Transverse colon (tissue), 4 donors: ENCODE measurements at regions not wholly inside any gene's neighbourhood (a gene's known extent, or its start where the extent isn't known, plus 50 kb on each side); places are given as distances from the start of the nearest gene placed in this dataset.

Experiments
- DNase-seq: peaks from one replicate; pipeline ENCODE4 v3.0.0-alpha.2; 2019
- H3K27ac ChIP-seq, 4 donors: fragments of 200-600 bp; sonication (generic); 2 replicates each; pipeline ENCODE4 v1.5.1; 2016 to 2018; ENCODE audit warnings: inconsistent platforms in 4 of 4
- H3K27me3 ChIP-seq: fragments of 200-600 bp; sonication (generic); 2 replicates; pipeline ENCODE4 v1.5.1; 2017; ENCODE audit warnings: inconsistent platforms
- H3K36me3 ChIP-seq, 4 donors: fragments of 200-600 bp; sonication (generic); 2 replicates each; pipeline ENCODE4 v1.5.1; 2017 to 2019; ENCODE audit warnings: inconsistent platforms in 4 of 4
- H3K4me1 ChIP-seq, 4 donors: fragments of 200-600 bp; sonication (generic); 2 replicates each; pipeline ENCODE4 v1.5.1; 2017 to 2020; ENCODE audit warnings: inconsistent platforms in 4 of 4
- H3K4me3 ChIP-seq, 4 donors: fragments of 200-600 bp; sonication (generic); 1 replicate in 1 of 4; 2 replicates in 3 of 4; pipeline versions ENCODE4 v1.5.1 to v1.6.1; 2017 to 2019; ENCODE audit warnings: inconsistent platforms in 4 of 4
- H3K9me3 ChIP-seq, 2 donors: fragments of 200-600 bp; sonication (generic); 2 replicates each; pipeline ENCODE4 v1.5.1; 2017 to 2019; ENCODE audit warnings: inconsistent platforms in 2 of 2
- EP300 ChIP-seq: sonication (generic); formaldehyde crosslinking; IDR thresholded peaks from one replicate; pipeline ENCODE4 v1.6.1; 2017; ENCODE audit warnings: antibody characterized with exemption, low read depth
- POLR2A ChIP-seq: fragments of 450-650 bp; IDR thresholded peaks from one replicate; pipeline ENCODE4 v1.6.1; 2016; ENCODE audit warnings: antibody characterized with exemption, mild to moderate bottlenecking, moderate library complexity
- POLR2AphosphoS5 ChIP-seq, 3 donors: sonication (generic); formaldehyde crosslinking; IDR thresholded peaks; one replicate each; pipeline ENCODE4 v1.6.1; 2016; ENCODE audit warnings: antibody characterized with exemption in 3 of 3
- WGBS, 2 donors: methylation state at CpG; one replicate each; pipeline ENCODE4 v1.1.5; 2018; ENCODE audit warnings: low coverage in 1 of 2; 5-methylcytosine and 5-hydroxymethylcytosine counted together
- in situ Hi-C, 4 donors: fragments of 200-750 bp; cut with MboI; loops; one replicate each; pipeline versions ENCODE4 v1.15.0 to v1.15.1; 2017; ENCODE audit warnings: low sequenced_read_pairs in 3 of 4, low pct_ligation_motif_present in 1 of 4, low pct_unique_long_range_greater_than_20kb in 1 of 4
- intact Hi-C: fragments of 100-400 bp; cut with DNase I; formaldehyde crosslinking; loops from one replicate; pipeline ENCODE4 v1.15.1; 2023; ENCODE audit warnings: low total_unique reads
- TF ChIP-seq, protein P1 (sequence below), 5 experiments: fragments of 200-600 bp in 3 of 5; fragments of 450-650 bp in 2 of 5; sonication (generic) in 3 of 5; IDR thresholded peaks; 1 replicate in 2 of 5; 2 replicates in 3 of 5; pipeline ENCODE4 v1.5.1; 2016 to 2017; ENCODE audit warnings: antibody characterized with exemption in 5 of 5, inconsistent platforms in 3 of 5, mild to moderate bottlenecking in 2 of 5, moderate library complexity in 1 of 5

GRCh38 chr7:88490161-88490560 is 183.5 kb upstream of the STEAP4 start:
- H3K4me1 ChIP-seq: no peaks in the 10 kb centered on the region
- intact Hi-C loops (no loop called here), in situ Hi-C loops (no loop called here)

DNA sequence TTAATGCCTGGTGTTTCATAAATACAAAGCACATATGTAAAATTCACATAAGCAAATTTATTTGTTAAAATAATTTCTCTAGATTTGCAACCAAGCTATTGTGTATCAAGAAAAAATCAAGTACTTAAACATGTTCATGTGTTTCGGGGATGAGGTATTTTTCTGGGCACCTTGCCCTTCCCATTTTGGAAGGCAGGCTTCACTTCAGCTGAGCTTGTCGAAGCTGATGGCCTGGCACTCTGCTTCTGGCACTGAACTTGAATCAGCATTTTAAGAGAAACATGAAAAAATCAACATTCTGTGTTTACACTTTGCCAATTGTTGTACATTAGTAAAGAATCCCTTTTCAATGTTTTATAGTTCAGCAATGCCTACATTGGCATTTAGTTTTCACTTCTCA is 179.1 kb upstream of the STEAP4 start:
- DNase-seq: no peak
- intact Hi-C loops (no loop called here), in situ Hi-C loops (no loop called here)
- Histone ChIP-seq H3K27ac (no peak overlapping the region), H3K27me3 (no peaks in the 10 kb centered on the region), H3K9me3 (no peaks in the 10 kb centered on the region), H3K4me1 (peaks cover 0 to 1% (median 0%) of the 10 kb centered on the region in 4 donors), H3K36me3 (no peaks in the 10 kb centered on the region), H3K4me3 (no peak overlapping the region)
- 75 to 83% methylated on average over 2 of the region's 2 CpGs for WGBS, 2 donors
- TF ChIP-seq EP300: no peak
- TF ChIP-seq, protein P1, sequence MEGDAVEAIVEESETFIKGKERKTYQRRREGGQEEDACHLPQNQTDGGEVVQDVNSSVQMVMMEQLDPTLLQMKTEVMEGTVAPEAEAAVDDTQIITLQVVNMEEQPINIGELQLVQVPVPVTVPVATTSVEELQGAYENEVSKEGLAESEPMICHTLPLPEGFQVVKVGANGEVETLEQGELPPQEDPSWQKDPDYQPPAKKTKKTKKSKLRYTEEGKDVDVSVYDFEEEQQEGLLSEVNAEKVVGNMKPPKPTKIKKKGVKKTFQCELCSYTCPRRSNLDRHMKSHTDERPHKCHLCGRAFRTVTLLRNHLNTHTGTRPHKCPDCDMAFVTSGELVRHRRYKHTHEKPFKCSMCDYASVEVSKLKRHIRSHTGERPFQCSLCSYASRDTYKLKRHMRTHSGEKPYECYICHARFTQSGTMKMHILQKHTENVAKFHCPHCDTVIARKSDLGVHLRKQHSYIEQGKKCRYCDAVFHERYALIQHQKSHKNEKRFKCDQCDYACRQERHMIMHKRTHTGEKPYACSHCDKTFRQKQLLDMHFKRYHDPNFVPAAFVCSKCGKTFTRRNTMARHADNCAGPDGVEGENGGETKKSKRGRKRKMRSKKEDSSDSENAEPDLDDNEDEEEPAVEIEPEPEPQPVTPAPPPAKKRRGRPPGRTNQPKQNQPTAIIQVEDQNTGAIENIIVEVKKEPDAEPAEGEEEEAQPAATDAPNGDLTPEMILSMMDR (IDR thresholded peaks at IDR 0.05): no peak

More at GRCh38 chr7:88490161-88490560, 183.5 kb upstream of the STEAP4 start:
- H3K27ac ChIP-seq: no peak overlapping the region
- TF ChIP-seq POLR2A: no peak
- no peak for TF ChIP-seq POLR2AphosphoS5 (IDR thresholded peaks at IDR 0.05)
- TF ChIP-seq, protein P1 (IDR thresholded peaks at IDR 0.05): no peak
- TF ChIP-seq EP300: no peak
- H3K36me3 ChIP-seq: no peaks in the 10 kb centered on the region
- no peaks in the 10 kb centered on the region for H3K27me3 ChIP-seq
- no peak for DNase-seq
- H3K4me3 ChIP-seq: no peak overlapping the region
- H3K9me3 ChIP-seq: no peaks in the 10 kb centered on the region
- 89 to 92% methylated on average over 5 of the region's 5 CpGs for WGBS, 2 donors

- WGBS, 2 donors: 78 to 80% methylated on average over 3 of the region's 3 CpGs
Observed at GRCh38 chr7:88484551-88484950, 177.9 kb upstream of the STEAP4 start.

GRCh38 chr7:88480896-88481295 is 174.2 kb upstream of the STEAP4 start:
- Histone ChIP-seq H3K9me3 (no peaks in the 10 kb centered on the region), H3K36me3 (no peaks in the 10 kb centered on the region), H3K27ac (no peak overlapping the region), H3K4me3 (no peak overlapping the region), H3K27me3 (no peaks in the 10 kb centered on the region), H3K4me1 (peaks cover 0 to 3% (median 0%) of the 10 kb centered on the region in 4 donors)
- DNase-seq: peak; percentile 42
- in situ Hi-C loops: no loop called here
- TF ChIP-seq POLR2A: no peak
- TF ChIP-seq EP300: no peak
- TF ChIP-seq POLR2AphosphoS5 (IDR thresholded peaks at IDR 0.05): no peak
- TF ChIP-seq, protein P1 (IDR thresholded peaks at IDR 0.05): no peak
- intact Hi-C loops: no loop called here

More at GRCh38 chr7:88484551-88484950, 177.9 kb upstream of the STEAP4 start:
- no peaks in the 10 kb centered on the region for H3K9me3 ChIP-seq
- H3K27me3 ChIP-seq: no peaks in the 10 kb centered on the region
- peaks cover 0 to 3% (median 0%) of the 10 kb centered on the region in 4 donors for H3K4me1 ChIP-seq
- H3K27ac ChIP-seq: no peak overlapping the region
- in situ Hi-C loops (no loop called here), intact Hi-C loops (no loop called here)
- no peak overlapping the region for H3K4me3 ChIP-seq
- TF ChIP-seq, protein P1 (IDR thresholded peaks at IDR 0.05): no peak
- TF ChIP-seq POLR2A (no peak), EP300 (no peak)
- no peaks in the 10 kb centered on the region for H3K36me3 ChIP-seq
- DNase-seq: no peak
